Tibial nerve (tissue), 4 donors: ENCODE measurements at regions not wholly inside any gene's neighbourhood (a gene's known extent, or its start where the extent isn't known, plus 50 kb on each side); places are given as distances from the start of the nearest gene placed in this dataset.
"Not testable (repeated sequence)": the region's sequence is repeated elsewhere in the genome, so short reads cannot be mapped to it uniquely, and the experiment has no call there.

Source experiments
- DNase-seq, 2 donors: peaks; one replicate each; pipeline ENCODE4 v3.0.0-alpha.2; 2019; ENCODE audit warnings: low spot score in 2 of 2
- H3K27ac ChIP-seq, 4 donors: fragments of 200-600 bp; sonication (generic) in 3 of 4; one replicate each; pipeline ENCODE4 v1.5.1; 2017 to 2019; ENCODE audit warnings: mild to moderate bottlenecking in 1 of 4
- H3K27me3 ChIP-seq, 2 donors: fragments of 200-600 bp; sonication (generic) in 1 of 2; one replicate each; pipeline versions ENCODE4 v1.5.1 to v1.6.0; 2017 to 2019
- H3K36me3 ChIP-seq, 3 donors: fragments of 200-600 bp; sonication (generic); one replicate each; pipeline ENCODE4 v1.5.1; 2018 to 2019
- H3K4me1 ChIP-seq, 4 donors: fragments of 200-600 bp; sonication (generic) in 3 of 4; one replicate each; pipeline ENCODE4 v1.5.1; 2017 to 2019
- H3K4me3 ChIP-seq, 4 donors: fragments of 200-600 bp; sonication (generic) in 3 of 4; one replicate each; pipeline ENCODE4 v1.5.1; 2017 to 2019; ENCODE audit warnings: mild to moderate bottlenecking in 1 of 4, moderate library complexity in 1 of 4
- H3K9me3 ChIP-seq, 4 donors: fragments of 200-600 bp; sonication (generic) in 3 of 4; one replicate each; pipeline ENCODE4 v1.5.1; 2017 to 2019
- EP300 ChIP-seq, 2 donors: sonication (generic); formaldehyde crosslinking; IDR thresholded peaks; one replicate each; pipeline ENCODE4 v1.6.1; 2017; ENCODE audit warnings: antibody characterized with exemption in 2 of 2, mild to moderate bottlenecking in 1 of 2
- POLR2A ChIP-seq, 2 donors: fragments of 450-650 bp; IDR thresholded peaks; one replicate each; pipeline ENCODE4 v1.6.1; 2017; ENCODE audit warnings: antibody characterized with exemption in 2 of 2, mild to moderate bottlenecking in 2 of 2, moderate library complexity in 2 of 2
- whole genome bisulfite sequencing, 2 donors: methylation state at CpG; one replicate each; pipeline ENCODE4 v1.1.5; 2018; 5-methylcytosine and 5-hydroxymethylcytosine counted together
- TF ChIP-seq, protein P1 (sequence below), 5 experiments: fragments of 200-600 bp in 3 of 5; fragments of 450-650 bp in 2 of 5; sonication (generic) in 3 of 5; IDR thresholded peaks; one replicate each; pipeline ENCODE4 v1.5.1; 2016 to 2019; ENCODE audit warnings: antibody characterized with exemption in 5 of 5, mild to moderate bottlenecking in 3 of 5, moderate library complexity in 2 of 5

GRCh38 chr18:1357724-1358123 is 453.1 kb downstream of the ADCYAP1 start:
- H3K9me3 ChIP-seq, result no peaks in the 10 kb centered on the region
- H3K27ac ChIP-seq, result no peak overlapping the region
- 75 to 88% methylated on average over 2 of the region's 2 CpGs for WGBS, 2 donors
- DNase-seq, result no peak
- no peak overlapping the region for H3K4me3 ChIP-seq
- H3K4me1 ChIP-seq, result no peaks in the 10 kb centered on the region
- TF ChIP-seq POLR2A (IDR thresholded peaks at IDR 0.05) (no peak), EP300 (IDR thresholded peaks at IDR 0.05) (no peak)
- TF ChIP-seq, protein P1, sequence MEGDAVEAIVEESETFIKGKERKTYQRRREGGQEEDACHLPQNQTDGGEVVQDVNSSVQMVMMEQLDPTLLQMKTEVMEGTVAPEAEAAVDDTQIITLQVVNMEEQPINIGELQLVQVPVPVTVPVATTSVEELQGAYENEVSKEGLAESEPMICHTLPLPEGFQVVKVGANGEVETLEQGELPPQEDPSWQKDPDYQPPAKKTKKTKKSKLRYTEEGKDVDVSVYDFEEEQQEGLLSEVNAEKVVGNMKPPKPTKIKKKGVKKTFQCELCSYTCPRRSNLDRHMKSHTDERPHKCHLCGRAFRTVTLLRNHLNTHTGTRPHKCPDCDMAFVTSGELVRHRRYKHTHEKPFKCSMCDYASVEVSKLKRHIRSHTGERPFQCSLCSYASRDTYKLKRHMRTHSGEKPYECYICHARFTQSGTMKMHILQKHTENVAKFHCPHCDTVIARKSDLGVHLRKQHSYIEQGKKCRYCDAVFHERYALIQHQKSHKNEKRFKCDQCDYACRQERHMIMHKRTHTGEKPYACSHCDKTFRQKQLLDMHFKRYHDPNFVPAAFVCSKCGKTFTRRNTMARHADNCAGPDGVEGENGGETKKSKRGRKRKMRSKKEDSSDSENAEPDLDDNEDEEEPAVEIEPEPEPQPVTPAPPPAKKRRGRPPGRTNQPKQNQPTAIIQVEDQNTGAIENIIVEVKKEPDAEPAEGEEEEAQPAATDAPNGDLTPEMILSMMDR (IDR thresholded peaks at IDR 0.05), result no peak
- H3K27me3 ChIP-seq, result no peaks in the 10 kb centered on the region
- no peaks in the 10 kb centered on the region for H3K36me3 ChIP-seq

GRCh38 chr18:1361936-1362335 is 457.3 kb downstream of the ADCYAP1 start:
- DNase-seq, result no peak
- Histone ChIP-seq H3K27ac (no peak overlapping the region), H3K4me1 (no peaks in the 10 kb centered on the region), H3K4me3 (no peak overlapping the region), H3K36me3 (no peaks in the 10 kb centered on the region), H3K9me3 (no peaks in the 10 kb centered on the region), H3K27me3 (no peaks in the 10 kb centered on the region)
- no peak for TF ChIP-seq POLR2A (IDR thresholded peaks at IDR 0.05)
- WGBS, 2 donors, result 59 to 71% methylated on average over 3 of the region's 3 CpGs

GRCh38 chr18:1370552-1370951 is 465.9 kb downstream of the ADCYAP1 start:
- no peak for DNase-seq
- TF ChIP-seq, protein P1 (IDR thresholded peaks at IDR 0.05), result no peak
- TF ChIP-seq POLR2A (IDR thresholded peaks at IDR 0.05) (no peak), EP300 (IDR thresholded peaks at IDR 0.05) (no peak)
- Histone ChIP-seq H3K27ac (no peak overlapping the region), H3K4me1 (no peaks in the 10 kb centered on the region), H3K27me3 (no peaks in the 10 kb centered on the region), H3K4me3 (no peak overlapping the region), H3K36me3 (no peaks in the 10 kb centered on the region), H3K9me3 (no peaks in the 10 kb centered on the region)
- 88 to 96% methylated on average over 6 of the region's 6 CpGs for WGBS, 2 donors

DNA sequence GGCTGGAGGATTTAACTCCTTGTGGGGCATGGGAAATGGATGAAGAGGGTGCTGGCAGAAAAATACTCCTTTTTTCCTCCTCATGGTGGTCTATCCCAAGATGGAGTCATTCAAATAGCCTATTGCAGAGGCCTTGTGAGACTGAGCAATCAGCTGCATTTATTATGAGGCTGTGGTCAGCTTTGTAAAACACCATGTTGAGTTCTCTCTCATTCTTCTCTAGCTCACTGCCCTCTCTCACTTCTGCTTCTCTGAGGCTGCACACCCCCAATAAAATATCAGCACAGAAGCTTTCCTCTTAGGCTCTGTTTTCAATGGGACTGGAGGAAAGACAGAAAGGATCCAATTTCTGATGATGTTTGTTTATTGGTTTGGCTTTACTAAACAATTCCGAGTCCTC is 467.1 kb downstream of the ADCYAP1 start:
- no peak for TF ChIP-seq POLR2A (IDR thresholded peaks at IDR 0.05)
- TF ChIP-seq, protein P1 (IDR thresholded peaks at IDR 0.05), result no peak
- no peak for TF ChIP-seq EP300 (IDR thresholded peaks at IDR 0.05)

DNA sequence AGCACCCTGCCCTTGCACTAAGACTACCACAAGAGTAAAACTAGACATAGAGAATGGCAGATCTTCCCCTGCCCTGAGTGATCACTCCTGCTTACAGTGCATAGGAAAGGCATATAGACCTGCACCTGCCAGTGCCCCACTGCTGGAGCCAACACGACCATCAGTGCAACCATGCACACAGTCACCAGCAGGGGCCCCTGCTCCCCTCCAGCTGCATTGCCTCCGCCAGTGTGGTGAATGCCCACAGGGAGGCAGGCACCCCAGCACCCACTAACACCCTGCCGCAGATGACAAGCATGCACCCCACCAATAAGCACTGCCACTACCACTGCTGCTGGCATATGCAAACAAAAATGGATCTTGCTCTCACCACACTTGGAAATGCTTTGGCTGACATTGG is 478.8 kb downstream of the ADCYAP1 start:
- no peak for TF ChIP-seq EP300 (IDR thresholded peaks at IDR 0.05)
- TF ChIP-seq, protein P1 (IDR thresholded peaks at IDR 0.05), result no peak
- no peak for TF ChIP-seq POLR2A (IDR thresholded peaks at IDR 0.05)
- no peak overlapping the region for H3K4me3 ChIP-seq
- H3K36me3 ChIP-seq, result no peaks in the 10 kb centered on the region
- 76 to 90% methylated on average over 2 to 3 of the region's 3 CpGs for WGBS, 2 donors
- no peak overlapping the region for H3K27ac ChIP-seq
- no peaks in the 10 kb centered on the region for H3K4me1 ChIP-seq
- peaks cover 0 to 38% (median 3%) of the 10 kb centered on the region in 4 donors for H3K9me3 ChIP-seq
- H3K27me3 ChIP-seq, result no peaks in the 10 kb centered on the region
- DNase-seq, result no peak

More for the DNA sequence above, 467.1 kb downstream of the ADCYAP1 start:
- WGBS, 2 donors, result 87 to 90% methylated on average over 1 of the region's 1 CpG
- Histone ChIP-seq H3K27me3 (no peaks in the 10 kb centered on the region), H3K9me3 (no peaks in the 10 kb centered on the region), H3K36me3 (no peaks in the 10 kb centered on the region), H3K4me1 (no peaks in the 10 kb centered on the region), H3K4me3 (no peak overlapping the region), H3K27ac (no peak overlapping the region)
- DNase-seq, result no peak

DNA sequence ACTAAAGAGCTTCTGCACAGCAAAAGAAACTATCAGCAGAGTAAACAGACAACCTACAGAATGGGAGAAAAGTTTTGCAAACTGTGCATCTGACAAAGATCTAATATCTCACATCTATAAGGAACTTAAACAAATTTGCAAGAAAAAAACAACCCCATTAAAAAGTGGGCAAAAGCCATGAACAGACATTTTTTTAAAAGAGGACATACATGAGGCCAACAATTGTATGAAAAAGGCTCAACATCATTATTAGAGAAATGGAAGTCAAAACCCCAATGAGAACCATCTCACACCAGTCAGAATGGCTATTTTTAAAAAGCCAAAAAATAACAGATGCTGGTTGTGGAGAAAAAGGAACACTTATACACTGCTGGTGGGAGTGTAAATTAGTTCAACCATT is 483.8 kb downstream of the ADCYAP1 start:
- H3K36me3 ChIP-seq, H3K27ac ChIP-seq, H3K4me1 ChIP-seq, H3K27me3 ChIP-seq, H3K4me3 ChIP-seq, DNase-seq: not testable (repeated sequence)
- peaks cover 0 to 31% (median 3%) of the 10 kb centered on the region in 4 donors for H3K9me3 ChIP-seq
